H1 (cell line): ENCODE measurements at regions not wholly inside any gene's neighbourhood (a gene's known extent, or its start where the extent isn't known, plus 50 kb on each side); places are given as distances from the start of the nearest gene placed in this dataset.

ENCODE experiments used
- CTCF ChIA-PET: fragments of 300-600 bp; sonication (Branson Sonifier 250); formaldehyde crosslinking; loops from one replicate; lab custom pipeline; 2021; ENCODE audit not compliant: partially characterized antibody; lab: Charles Lee
- POLR2A ChIA-PET: fragments of 300-600 bp; sonication (Branson Sonifier 250); formaldehyde crosslinking; loops from one replicate; lab custom pipeline; 2021; ENCODE audit warnings: inconsistent platforms; ENCODE audit not compliant: partially characterized antibody; lab: Charles Lee
- DNase-seq, 2 experiments: peaks; one replicate each; pipeline versions ENCODE4 v3.0.0 to v3.0.0-alpha.2; 2010 to 2022; ENCODE audit warnings: low spot score in 2 of 2, low read depth in 1 of 2, mixed read lengths in 1 of 2
- FAIRE-seq: peaks from 2 replicates; lab custom pipeline; 2011; peaks lifted over from hg19 to GRCh38; lab: Jason Lieb, UNC
- H2AFZ ChIP-seq: 2 replicates; pipeline ENCODE4 v1.8.1; 2012; ENCODE audit warnings: low read length, inconsistent platforms
- H2AK5ac ChIP-seq: 2 replicates; pipeline ENCODE4 v1.6.1; 2013; ENCODE audit warnings: low read depth, low read length
- H2BK120ac ChIP-seq: replicated peaks from 2 replicates; pipeline ENCODE3; 2013; ENCODE audit warnings: low read depth, low read length, inconsistent platforms
- H2BK12ac ChIP-seq: 2 replicates; pipeline ENCODE4 v1.6.1; 2013; ENCODE audit warnings: low read depth, low read length
- H2BK15ac ChIP-seq: 2 replicates; pipeline ENCODE4 v1.6.1; 2013; ENCODE audit warnings: low read length
- H2BK20ac ChIP-seq: 2 replicates; pipeline ENCODE4 v1.6.1; 2013; ENCODE audit warnings: low read length
- H2BK5ac ChIP-seq: 2 replicates; pipeline ENCODE4 v1.6.1; 2013; ENCODE audit warnings: low read depth, low read length
- H3K14ac ChIP-seq: 2 replicates; pipeline ENCODE4 v1.6.1; 2013; ENCODE audit warnings: inconsistent platforms; ENCODE audit not compliant: insufficient read length
- H3K18ac ChIP-seq: 2 replicates; pipeline ENCODE4 v1.6.1; 2013; ENCODE audit warnings: low read length; ENCODE audit errors: extremely low read depth
- H3K23ac ChIP-seq: 2 replicates; pipeline ENCODE4 v1.6.1; 2013; ENCODE audit warnings: inconsistent platforms; ENCODE audit not compliant: insufficient read length
- H3K23me2 ChIP-seq: 2 replicates; pipeline ENCODE4 v1.6.1; 2013; ENCODE audit warnings: low read depth, low read length
- H3K27ac ChIP-seq: 2 replicates; pipeline ENCODE4 v1.6.1; 2011; ENCODE audit warnings: low read depth, low read length, inconsistent platforms
- H3K27me3 ChIP-seq, 4 experiments: replicated peaks in 1 of 4; 1 replicate in 1 of 4; 2 replicates in 3 of 4; pipeline versions ENCODE4 v1.6.1 to v1.8.1; 2011 to 2013; ENCODE audit warnings: low read length in 3 of 4, mild to moderate bottlenecking in 3 of 4, inconsistent platforms in 2 of 4, mixed read lengths in 2 of 4, moderate library complexity in 1 of 4; ENCODE audit not compliant: control insufficient read depth in 3 of 4, insufficient read depth in 3 of 4; ENCODE audit errors: extremely low read depth in 1 of 4
- H3K36me3 ChIP-seq, 4 experiments: 2 replicates each; pipeline versions ENCODE4 v1.6.1 to v1.8.1; 2011 to 2013; ENCODE audit warnings: mild to moderate bottlenecking in 4 of 4, low read length in 3 of 4, moderate library complexity in 2 of 4, control low read depth in 1 of 4, inconsistent platforms in 1 of 4; ENCODE audit not compliant: insufficient read depth in 4 of 4, control insufficient read depth in 2 of 4
- H3K4ac ChIP-seq: replicated peaks from 2 replicates; pipeline ENCODE3; 2013; ENCODE audit warnings: low read length, low read depth, mixed read lengths, inconsistent platforms; ENCODE audit not compliant: insufficient read length
- H3K4me1 ChIP-seq, 4 experiments: replicated peaks in 1 of 4; 1 replicate in 1 of 4; 2 replicates in 3 of 4; pipeline versions ENCODE4 v1.6.1 to v1.8.1; 2011 to 2013; ENCODE audit warnings: low read length in 3 of 4, inconsistent platforms in 2 of 4, mixed read lengths in 1 of 4; ENCODE audit not compliant: insufficient read depth in 4 of 4, control insufficient read depth in 3 of 4
- H3K4me2 ChIP-seq, 2 experiments: 2 replicates each; pipeline versions ENCODE4 v1.6.1 to v1.8.1; 2011 to 2013; ENCODE audit warnings: low read depth in 2 of 2, low read length in 2 of 2, control low read depth in 1 of 2, inconsistent platforms in 1 of 2, mild to moderate bottlenecking in 1 of 2; ENCODE audit not compliant: insufficient read depth in 1 of 2
- H3K4me3 ChIP-seq, 4 experiments: fragments of 200-600, 300-600 bp in 1 of 4; sonication (generic), shearing (Covaris generic), sonication (Bioruptor Twin) in 1 of 4; 2 replicates each; pipeline versions ENCODE4 v1.5.1 to v1.8.1; 2011 to 2016; ENCODE audit warnings: low read length in 4 of 4, low read depth in 3 of 4, control low read depth in 2 of 4, inconsistent platforms in 2 of 4, mild to moderate bottlenecking in 2 of 4, mixed read lengths in 1 of 4, moderate library complexity in 1 of 4; ENCODE audit not compliant: insufficient read depth in 2 of 4; ENCODE audit errors: extremely low read depth in 1 of 4
- H3K56ac ChIP-seq: replicated peaks from 2 replicates; pipeline ENCODE3; 2013; ENCODE audit warnings: low read depth, mild to moderate bottlenecking, mixed read lengths, low read length, inconsistent platforms; ENCODE audit not compliant: insufficient read length
- H3K79me1 ChIP-seq: 2 replicates; pipeline ENCODE4 v1.6.1; 2013; ENCODE audit warnings: low read depth, low read length, control low read depth
- H3K79me2 ChIP-seq, 2 experiments: 2 replicates each; pipeline versions ENCODE4 v1.6.1 to v1.8.1; 2012 to 2013; ENCODE audit warnings: low read length in 2 of 2, mild to moderate bottlenecking in 2 of 2, inconsistent platforms in 1 of 2; ENCODE audit not compliant: insufficient read depth in 2 of 2, control insufficient read depth in 1 of 2
- H3K9ac ChIP-seq, 4 experiments: replicated peaks in 1 of 4; 1 replicate in 1 of 4; 2 replicates in 3 of 4; pipeline versions ENCODE4 v1.6.1 to v1.8.1; 2011 to 2013; ENCODE audit warnings: low read depth in 3 of 4, low read length in 3 of 4, control low read depth in 2 of 4, mild to moderate bottlenecking in 2 of 4, moderate library complexity in 2 of 4, inconsistent platforms in 1 of 4; ENCODE audit errors: extremely low read depth in 1 of 4
- H3K9me3 ChIP-seq, 2 experiments: 2 replicates each; pipeline versions ENCODE4 v1.6.1 to v1.8.1; 2012 to 2013; ENCODE audit warnings: mild to moderate bottlenecking in 2 of 2, moderate library complexity in 2 of 2, control low read depth in 1 of 2, inconsistent platforms in 1 of 2, low read depth in 1 of 2, low read length in 1 of 2, mixed read lengths in 1 of 2; ENCODE audit not compliant: insufficient read depth in 2 of 2
- H4K20me1 ChIP-seq, 2 experiments: replicated peaks in 1 of 2; 2 replicates each; pipeline versions ENCODE3 to v1.8.1; 2011 to 2013; ENCODE audit warnings: inconsistent platforms in 2 of 2, low read length in 2 of 2, mild to moderate bottlenecking in 1 of 2; ENCODE audit not compliant: insufficient read depth in 2 of 2, control insufficient read depth in 1 of 2
- H4K5ac ChIP-seq: 2 replicates; pipeline ENCODE4 v1.6.1; 2013; ENCODE audit warnings: low read length, low read depth, mixed read lengths, inconsistent platforms; ENCODE audit not compliant: insufficient read length
- H4K8ac ChIP-seq: 2 replicates; pipeline ENCODE4 v1.8.0; 2013; ENCODE audit warnings: mild to moderate bottlenecking, moderate library complexity, low read length, inconsistent platforms; ENCODE audit not compliant: insufficient read depth; ENCODE audit errors: extremely low read depth
- H4K91ac ChIP-seq: replicated peaks from 2 replicates; pipeline ENCODE3; 2013; ENCODE audit warnings: low read length, mixed read lengths, inconsistent platforms; ENCODE audit not compliant: insufficient read length
- CTBP2 ChIP-seq: IDR thresholded peaks from 2 replicates; pipeline ENCODE4 v1.7.0; 2011; ENCODE audit warnings: borderline replicate concordance, mild to moderate bottlenecking, moderate library complexity, mixed read lengths, low read length; ENCODE audit not compliant: insufficient read depth, insufficient read length
- FOSL1 ChIP-seq: IDR thresholded peaks from 2 replicates; pipeline ENCODE4 v1.6.1; 2011; ENCODE audit warnings: mild to moderate bottlenecking, low read depth, low read length, moderate library complexity; ENCODE audit not compliant: insufficient read depth
- HDAC2 ChIP-seq, 2 experiments: fragments of 300-600 bp in 1 of 2; sonication (generic) in 1 of 2; IDR thresholded peaks; 2 replicates each; pipeline ENCODE4 v1.6.1; 2011 to 2012; ENCODE audit warnings: low read depth in 2 of 2, low read length in 2 of 2, mild to moderate bottlenecking in 2 of 2, moderate library complexity in 2 of 2, borderline replicate concordance in 1 of 2, inconsistent platforms in 1 of 2
- MAFK ChIP-seq: IDR thresholded peaks from 2 replicates; pipeline ENCODE4 v1.6.1; 2012; ENCODE audit warnings: low read depth, mild to moderate bottlenecking, improper control_type of control experiment, low read length
- RAD21 ChIP-seq, 2 experiments: IDR thresholded peaks in 1 of 2; conservative IDR thresholded peaks in 1 of 2; 2 replicates each; pipeline ENCODE4 v1.6.1; 2011; ENCODE audit warnings: low read depth in 2 of 2, low read length in 2 of 2, improper control_type of control experiment in 1 of 2, inconsistent platforms in 1 of 2, mild to moderate bottlenecking in 1 of 2, moderate library complexity in 1 of 2
- WGBS, 2 experiments: shearing (Covaris generic) in 1 of 2; methylation state at CpG; one replicate each; pipeline versions ENCODE4 v1.1.6 to v1.1.7; 2013 to 2015; ENCODE audit warnings: low lambda C conversion rate in 2 of 2, mixed read lengths in 2 of 2, inconsistent platforms in 1 of 2, low coverage in 1 of 2, missing lambda C conversion rate in 1 of 2; ENCODE audit not compliant: insufficient replicate concordance in 2 of 2, insufficient coverage in 1 of 2, insufficient read length in 1 of 2; ENCODE audit errors: extremely low coverage in 1 of 2, missing lambda C conversion rate in 1 of 2; 5-methylcytosine and 5-hydroxymethylcytosine counted together
- TF ChIP-seq, protein P1 (sequence below), 3 experiments: IDR thresholded peaks; 1 replicate in 2 of 3; 2 replicates in 1 of 3; pipeline versions ENCODE4 v1.5.1 to v1.6.1; 2011; ENCODE audit warnings: low read length in 3 of 3, mild to moderate bottlenecking in 3 of 3, inconsistent platforms in 2 of 3, low read depth in 1 of 3, moderate library complexity in 1 of 3; ENCODE audit not compliant: insufficient read depth in 1 of 3; ENCODE audit errors: control extremely low read depth in 1 of 3

DNA sequence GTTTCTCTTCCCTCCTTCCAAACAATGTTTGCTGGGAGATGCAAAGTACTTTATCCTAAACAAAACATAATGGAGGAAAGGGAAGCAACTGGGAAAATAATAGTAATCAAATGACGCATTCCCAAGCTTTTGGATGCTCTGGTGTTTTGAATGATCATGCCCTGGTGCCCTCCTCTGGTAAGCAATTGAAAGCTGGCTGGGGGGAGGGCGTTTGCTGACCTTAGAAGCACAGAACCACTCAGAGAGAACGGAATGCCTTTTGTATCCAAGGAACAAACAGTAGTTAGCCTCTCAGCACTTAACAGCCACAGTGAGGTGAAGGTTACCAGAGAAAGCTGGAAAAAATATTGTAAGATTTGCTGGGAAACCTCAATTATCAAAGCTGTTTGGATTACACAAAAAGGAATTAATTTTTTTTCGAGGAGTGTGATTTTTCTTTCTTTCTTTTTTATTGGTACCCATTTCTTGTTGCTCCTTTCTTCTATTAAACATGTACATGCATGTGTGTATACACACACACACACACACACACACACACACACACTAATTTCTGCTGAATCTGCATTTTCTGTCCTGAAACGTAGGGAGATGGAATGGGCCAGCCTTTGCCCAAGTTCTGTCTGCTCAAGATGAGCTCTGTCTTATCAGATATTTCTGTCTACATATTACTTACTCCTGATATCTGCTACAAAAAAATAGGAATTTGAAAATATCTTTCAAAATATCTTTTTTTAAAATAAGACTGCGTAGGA, 155.8 kb upstream of the IGFBP7 start:
- Histone ChIP-seq H2AK5ac (no peak overlapping the region), H2BK120ac (no peak overlapping the region), H3K4me1 (peaks cover 0 to 6% (median 3%) of the 10 kb centered on the region in 4 experiments; a peak in 2 of 7 replicates), H4K5ac (no peak overlapping the region), H3K79me2 (no peaks in the 10 kb centered on the region), H2BK12ac (no peak overlapping the region), H3K79me1 (no peaks in the 10 kb centered on the region), H2BK20ac (no peak overlapping the region), H3K4me2 (no peak overlapping the region), H4K91ac (no peak overlapping the region), H3K4me3 (no peak overlapping the region), H3K23me2 (no peaks in the 10 kb centered on the region), H2AFZ (peak overlapping the region; percentile 25; the same call in 1 of the 2 replicates), H2BK5ac (no peak overlapping the region), H3K27me3 (no peaks in the 10 kb centered on the region), H3K36me3 (no peaks in the 10 kb centered on the region), H3K27ac (no peak overlapping the region), H4K8ac (no peak overlapping the region), H3K56ac (no peak overlapping the region), H3K23ac (no peak overlapping the region), H3K4ac (no peak overlapping the region), H3K18ac (no peak overlapping the region), H3K14ac (no peak overlapping the region), H3K9ac (no peak overlapping the region), H2BK15ac (no peak overlapping the region), H3K9me3 (no peaks in the 10 kb centered on the region), H4K20me1 (no peaks in the 10 kb centered on the region)
- WGBS, 2 experiments, result 60% methylated on average over 6 of the region's 6 CpGs; no CpG with 5 or more reads in 1 of the 2 experiments
- POLR2A ChIA-PET, result interaction anchor here (0.6 kb wide), 1 partner anchor 22 kb away, joined by 4 read pairs; no protein-coding TSS in a partner anchor
- TF ChIP-seq HDAC2 (IDR thresholded peaks at IDR 0.05; ENCODE audit: borderline replicate concordance in 1 of 2, low read depth in 2 of 2, low read length in 2 of 2) (no peak), CTBP2 (no peak), RAD21 (IDR thresholded peaks at IDR 0.05 in 1 of 2, conservative IDR thresholded peaks at IDR 0.05 in 1 of 2; ENCODE audit: low read depth in 2 of 2, low read length in 2 of 2) (peak; percentile 11 to 46; a peak in 2 of 4 replicates), FOSL1 (no peak), MAFK (peak; percentile 71)
- TF ChIP-seq, protein P1, sequence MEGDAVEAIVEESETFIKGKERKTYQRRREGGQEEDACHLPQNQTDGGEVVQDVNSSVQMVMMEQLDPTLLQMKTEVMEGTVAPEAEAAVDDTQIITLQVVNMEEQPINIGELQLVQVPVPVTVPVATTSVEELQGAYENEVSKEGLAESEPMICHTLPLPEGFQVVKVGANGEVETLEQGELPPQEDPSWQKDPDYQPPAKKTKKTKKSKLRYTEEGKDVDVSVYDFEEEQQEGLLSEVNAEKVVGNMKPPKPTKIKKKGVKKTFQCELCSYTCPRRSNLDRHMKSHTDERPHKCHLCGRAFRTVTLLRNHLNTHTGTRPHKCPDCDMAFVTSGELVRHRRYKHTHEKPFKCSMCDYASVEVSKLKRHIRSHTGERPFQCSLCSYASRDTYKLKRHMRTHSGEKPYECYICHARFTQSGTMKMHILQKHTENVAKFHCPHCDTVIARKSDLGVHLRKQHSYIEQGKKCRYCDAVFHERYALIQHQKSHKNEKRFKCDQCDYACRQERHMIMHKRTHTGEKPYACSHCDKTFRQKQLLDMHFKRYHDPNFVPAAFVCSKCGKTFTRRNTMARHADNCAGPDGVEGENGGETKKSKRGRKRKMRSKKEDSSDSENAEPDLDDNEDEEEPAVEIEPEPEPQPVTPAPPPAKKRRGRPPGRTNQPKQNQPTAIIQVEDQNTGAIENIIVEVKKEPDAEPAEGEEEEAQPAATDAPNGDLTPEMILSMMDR (IDR thresholded peaks at IDR 0.05; ENCODE audit: control extremely low read depth in 1 of 3, insufficient read depth in 1 of 3, low read depth in 1 of 3, low read length in 3 of 3), result peak in 1 of 3 experiments; percentile 7; a peak in 1 of 4 replicates
- peak in 1 of 2 experiments; percentile 36 for DNase-seq
- peak; percentile 75 for FAIRE-seq
- CTCF ChIA-PET, result interaction anchor here (0.6 to 2.2 kb wide), 8 partner anchors 13 to 263 kb away, joined by 3 to 13 read pairs (median 6); no protein-coding TSS in a partner anchor
